ENCODE measurements at regions not wholly inside any gene's neighbourhood (a gene's known extent, or its start where the extent isn't known, plus 50 kb on each side); places are given as distances from the start of the nearest gene placed in this dataset.
A peak's percentile ranks its signal among the peaks of the same experiment; 100 is the strongest.

GRCh38 chr6:121573481-121573880 is 138.0 kb downstream of the GJA1 start:
- H3K27me3 ChIP-seq (ENCODE audit: insufficient read depth, poor library complexity, severe bottlenecking) = no peaks in the 10 kb centered on the region
- DNase-seq (ENCODE audit: low read depth in 1 of 2, low spot score in 1 of 2) = no peak
- H3K27ac ChIP-seq (replicated peaks) = no peak overlapping the region
- no peak for TF ChIP-seq CTCF (IDR thresholded peaks at IDR 0.05; ENCODE audit: insufficient read depth, low read length)
- TF ChIP-seq SPI1 (IDR thresholded peaks at IDR 0.05; ENCODE audit: borderline replicate concordance, low read depth) = no peak
- TF ChIP-seq GABPA (IDR thresholded peaks at IDR 0.05; ENCODE audit: low read depth) = no peak
- no peak for TF ChIP-seq REST (IDR thresholded peaks at IDR 0.05; ENCODE audit: insufficient replicate concordance, low read depth)
- TF ChIP-seq POLR2AphosphoS5 (IDR thresholded peaks at IDR 0.05; ENCODE audit: low read depth) = no peak
- H3K4me3 ChIP-seq (replicated peaks; ENCODE audit: insufficient read depth, low read length) = no peak overlapping the region

- no peak overlapping the region for H3K4me3 ChIP-seq (replicated peaks; ENCODE audit: insufficient read depth, low read length)
- TF ChIP-seq SPI1 (IDR thresholded peaks at IDR 0.05; ENCODE audit: borderline replicate concordance, low read depth) (no peak), REST (IDR thresholded peaks at IDR 0.05; ENCODE audit: insufficient replicate concordance, low read depth) (no peak), POLR2AphosphoS5 (IDR thresholded peaks at IDR 0.05; ENCODE audit: low read depth) (no peak), GABPA (IDR thresholded peaks at IDR 0.05; ENCODE audit: low read depth) (no peak), CTCF (IDR thresholded peaks at IDR 0.05; ENCODE audit: insufficient read depth, low read length) (no peak)
- H3K27me3 ChIP-seq (ENCODE audit: insufficient read depth, poor library complexity, severe bottlenecking) = no peaks in the 10 kb centered on the region
- no peak for DNase-seq (ENCODE audit: low read depth in 1 of 2, low spot score in 1 of 2)
- no peak overlapping the region for H3K27ac ChIP-seq (replicated peaks)
These were observed 142.8 kb downstream of the GJA1 start for GRCh38 chr6:121578216-121578615.

- TF ChIP-seq REST (IDR thresholded peaks at IDR 0.05; ENCODE audit: insufficient replicate concordance, low read depth) (no peak), SPI1 (IDR thresholded peaks at IDR 0.05; ENCODE audit: borderline replicate concordance, low read depth) (peak; percentile 52; the same call in 1 of the 2 replicates), POLR2AphosphoS5 (IDR thresholded peaks at IDR 0.05; ENCODE audit: low read depth) (no peak), GABPA (IDR thresholded peaks at IDR 0.05; ENCODE audit: low read depth) (no peak)
These were observed 144.0 kb downstream of the GJA1 start for GRCh38 chr6:121579478-121579877.

More at GRCh38 chr6:121579478-121579877, 144.0 kb downstream of the GJA1 start:
- Histone ChIP-seq H3K4me3 (replicated peaks; ENCODE audit: insufficient read depth, low read length) (no peak overlapping the region), H3K27me3 (ENCODE audit: insufficient read depth, poor library complexity, severe bottlenecking) (no peaks in the 10 kb centered on the region), H3K27ac (replicated peaks) (no peak overlapping the region)
- no peak for DNase-seq (ENCODE audit: low read depth in 1 of 2, low spot score in 1 of 2)
